Adipocyte (in vitro differentiated cells): ENCODE measurements at regions not wholly inside any gene's neighbourhood (a gene's known extent, or its start where the extent isn't known, plus 50 kb on each side); places are given as distances from the start of the nearest gene placed in this dataset.
"Not testable (repeated sequence)": the region's sequence is repeated elsewhere in the genome, so short reads cannot be mapped to it uniquely, and the experiment has no call there.

Source experiments
- DNase-seq: peaks from one replicate; pipeline ENCODE4 v3.0.0-alpha.2; 2015; ENCODE audit warnings: low read depth
- H3K27me3 ChIP-seq: replicated peaks from 2 replicates; pipeline ENCODE4 v1.7.0; 2013; ENCODE audit warnings: mild to moderate bottlenecking, low read length, moderate library complexity; ENCODE audit not compliant: control insufficient read depth, insufficient read depth
- H3K36me3 ChIP-seq: 2 replicates; pipeline ENCODE4 v1.7.0; 2013; ENCODE audit warnings: low read length, mild to moderate bottlenecking, moderate library complexity; ENCODE audit not compliant: control insufficient read depth, insufficient read depth, severe bottlenecking
- H3K4me1 ChIP-seq: 2 replicates; pipeline ENCODE4 v1.7.0; 2013; ENCODE audit warnings: mild to moderate bottlenecking, low read length, moderate library complexity; ENCODE audit not compliant: control insufficient read depth, insufficient read depth
- H3K4me3 ChIP-seq: 2 replicates; pipeline ENCODE4 v1.7.0; 2013; ENCODE audit warnings: mild to moderate bottlenecking, low read length, moderate library complexity
- H3K9ac ChIP-seq: 2 replicates; pipeline ENCODE4 v1.7.0; 2013; ENCODE audit warnings: mild to moderate bottlenecking, low read length, moderate library complexity
- H3K9me3 ChIP-seq: 2 replicates; pipeline ENCODE4 v1.7.0; 2013; ENCODE audit warnings: mild to moderate bottlenecking, low read length, moderate library complexity; ENCODE audit not compliant: control insufficient read depth

DNA sequence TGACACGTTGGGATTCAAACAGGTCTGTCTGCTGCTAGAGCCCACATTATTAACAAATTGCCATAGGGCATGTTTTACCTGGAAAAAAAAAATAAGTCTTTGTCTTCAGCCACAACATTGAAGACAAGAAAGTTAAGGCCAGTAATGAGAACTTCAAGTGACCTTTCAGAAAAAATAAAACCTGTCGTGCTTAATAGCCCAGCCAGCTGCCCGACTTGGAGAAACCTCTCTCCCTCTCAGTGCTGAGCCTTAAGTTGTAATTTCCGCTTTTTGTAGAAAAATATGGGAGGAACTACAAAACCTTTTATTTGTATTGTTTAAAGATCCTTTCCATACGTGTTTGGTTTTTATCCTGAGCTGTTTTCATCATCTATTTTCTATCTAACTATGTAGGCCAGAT is 454.3 kb upstream of the SLITRK6 start:
- not testable (repeated sequence) for H3K9ac ChIP-seq

DNA sequence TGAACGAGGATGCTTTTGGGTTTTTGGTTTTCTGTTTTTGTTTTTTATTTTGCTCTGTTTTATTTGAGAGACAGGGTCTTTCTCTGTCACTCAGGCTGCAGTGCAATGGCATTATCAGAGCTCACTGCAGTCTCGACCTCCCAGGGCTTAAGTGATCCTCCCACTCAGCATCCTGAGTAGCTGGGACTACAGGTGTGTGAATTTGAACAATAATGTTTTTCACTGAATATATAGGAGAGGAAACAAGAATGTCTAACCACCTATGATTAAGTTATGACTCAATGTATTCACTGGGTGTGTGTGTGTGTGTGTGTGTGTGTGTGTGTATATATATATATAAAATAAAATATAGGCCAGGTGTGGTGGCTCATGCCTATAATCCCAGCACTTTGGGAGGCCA is 456.6 kb upstream of the SLITRK6 start:
- not testable (repeated sequence) for H3K4me1 ChIP-seq, H3K4me3 ChIP-seq, H3K9me3 ChIP-seq, H3K27me3 ChIP-seq, H3K36me3 ChIP-seq, H3K9ac ChIP-seq, DNase-seq

More for the DNA sequence above, 454.3 kb upstream of the SLITRK6 start:
- H3K27me3 ChIP-seq, H3K9me3 ChIP-seq, H3K4me1 ChIP-seq, H3K36me3 ChIP-seq, H3K4me3 ChIP-seq, DNase-seq: not testable (repeated sequence)

DNA sequence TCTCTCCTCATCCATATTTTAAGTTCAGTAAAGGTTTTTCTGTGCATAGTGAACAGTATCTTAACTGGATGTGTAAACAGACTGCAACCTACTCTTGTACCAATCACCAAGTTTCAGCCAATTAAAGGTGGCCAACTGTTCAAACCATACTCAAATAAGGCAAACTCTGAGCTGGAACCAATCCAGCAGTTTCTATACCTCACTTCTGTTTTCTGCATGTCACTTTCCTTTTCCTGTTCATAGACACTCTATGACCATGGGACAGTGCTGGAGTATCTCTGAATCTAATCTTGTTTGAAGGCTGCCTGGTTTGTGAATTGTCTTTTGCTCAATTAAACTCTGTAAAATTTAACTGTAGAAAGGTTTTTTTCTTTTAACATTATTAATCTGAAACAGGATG is 470.3 kb upstream of the SLITRK6 start:
- H3K9ac ChIP-seq, result no peak overlapping the region
- no peaks in the 10 kb centered on the region for H3K9me3 ChIP-seq
- H3K27me3 ChIP-seq, result no peaks in the 10 kb centered on the region
- no peak overlapping the region for H3K4me3 ChIP-seq
- H3K4me1 ChIP-seq, result no peaks in the 10 kb centered on the region
- no peak for DNase-seq
- no peaks in the 10 kb centered on the region for H3K36me3 ChIP-seq

DNA sequence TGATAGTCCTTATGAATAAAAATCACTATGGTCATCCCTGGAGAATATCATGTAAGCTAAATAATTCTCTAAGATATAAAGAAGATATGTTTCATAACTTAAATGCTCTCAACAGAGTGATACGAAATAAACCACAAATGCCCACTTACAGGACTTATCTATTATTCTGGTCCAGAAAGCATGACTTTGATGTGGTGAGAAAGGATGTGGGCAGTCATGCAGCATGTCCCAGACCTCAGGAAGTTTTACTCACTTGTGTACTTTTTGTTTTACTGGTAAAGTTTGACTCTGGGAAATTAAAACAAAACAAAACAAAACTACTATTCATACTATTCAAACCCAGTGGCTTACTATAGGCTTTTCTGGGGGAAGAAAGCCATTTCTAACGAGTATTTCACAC is 483.2 kb upstream of the SLITRK6 start:
- Histone ChIP-seq H3K9ac (no peak overlapping the region), H3K36me3 (no peaks in the 10 kb centered on the region), H3K9me3 (no peaks in the 10 kb centered on the region), H3K4me3 (no peak overlapping the region), H3K27me3 (no peaks in the 10 kb centered on the region), H3K4me1 (no peaks in the 10 kb centered on the region)
- no peak for DNase-seq

DNA sequence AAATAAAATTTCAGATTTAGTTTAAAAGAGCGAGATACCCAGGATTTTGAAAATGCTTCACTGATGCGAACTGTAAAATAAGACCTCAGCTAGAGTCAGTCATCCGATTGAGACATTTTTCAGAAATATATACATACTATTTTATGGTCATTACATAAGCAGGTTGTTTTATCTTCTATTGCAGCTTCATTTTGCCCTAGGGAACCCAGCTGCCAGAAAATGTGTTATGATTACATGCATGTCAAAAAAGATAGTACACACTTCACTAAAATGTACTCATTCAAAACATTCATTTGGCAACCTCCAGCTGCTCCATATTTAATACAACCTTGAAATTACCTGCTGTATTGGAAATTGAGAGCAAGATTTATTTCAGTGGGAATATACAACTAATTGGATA is 483.8 kb upstream of the SLITRK6 start:
- Histone ChIP-seq H3K4me3 (no peak overlapping the region), H3K9ac (no peak overlapping the region), H3K9me3 (no peaks in the 10 kb centered on the region), H3K27me3 (no peaks in the 10 kb centered on the region), H3K36me3 (no peaks in the 10 kb centered on the region), H3K4me1 (no peaks in the 10 kb centered on the region)
- no peak for DNase-seq

DNA sequence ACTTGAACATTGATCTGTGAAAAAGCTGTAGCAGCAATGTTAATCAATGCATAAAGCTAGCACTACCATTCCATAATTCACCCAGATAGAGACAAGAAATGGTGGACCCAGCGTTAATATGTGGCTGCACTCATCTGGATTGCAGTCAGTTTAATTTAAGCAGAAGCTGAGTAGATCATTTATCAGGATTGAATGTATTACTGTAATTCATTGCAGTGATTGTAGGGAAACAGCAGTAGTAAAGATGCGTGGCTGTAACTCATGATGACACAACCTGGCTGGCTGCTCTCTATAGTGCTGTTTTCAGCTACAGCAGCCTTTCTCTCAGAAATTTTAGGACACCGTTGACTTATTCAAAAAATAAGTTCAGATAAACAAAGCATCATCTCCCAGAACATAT is 499.5 kb upstream of the SLITRK6 start:
- no peaks in the 10 kb centered on the region for H3K36me3 ChIP-seq
- DNase-seq, result no peak
- no peak overlapping the region for H3K9ac ChIP-seq
- no peaks in the 10 kb centered on the region for H3K9me3 ChIP-seq
- H3K4me1 ChIP-seq, result peaks cover 6% of the 10 kb centered on the region
- H3K4me3 ChIP-seq, result no peak overlapping the region
- H3K27me3 ChIP-seq, result no peaks in the 10 kb centered on the region

DNA sequence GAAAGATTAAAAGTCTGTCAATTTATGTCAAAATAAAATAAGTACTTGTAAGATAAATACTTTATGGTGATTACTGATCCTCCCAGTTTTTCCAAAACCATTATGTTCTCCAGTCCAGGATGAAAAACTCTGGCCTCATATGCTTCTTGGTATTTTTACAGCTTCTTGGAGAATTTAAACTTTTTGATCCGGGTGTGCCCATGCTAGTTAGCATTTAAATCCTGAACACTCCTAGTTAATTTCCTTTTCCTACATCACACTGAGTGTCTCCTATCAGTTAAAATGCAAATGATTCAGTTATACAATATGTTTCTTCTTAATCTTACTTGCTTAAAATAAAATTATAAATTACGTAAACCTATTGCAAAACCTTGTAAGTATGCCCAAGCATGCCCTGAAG is 499.9 kb upstream of the SLITRK6 start:
- H3K9me3 ChIP-seq, result no peaks in the 10 kb centered on the region
- no peaks in the 10 kb centered on the region for H3K36me3 ChIP-seq
- no peaks in the 10 kb centered on the region for H3K27me3 ChIP-seq
- no peak overlapping the region for H3K9ac ChIP-seq
- no peak for DNase-seq
- H3K4me3 ChIP-seq, result no peak overlapping the region
- H3K4me1 ChIP-seq, result peaks cover 6% of the 10 kb centered on the region

DNA sequence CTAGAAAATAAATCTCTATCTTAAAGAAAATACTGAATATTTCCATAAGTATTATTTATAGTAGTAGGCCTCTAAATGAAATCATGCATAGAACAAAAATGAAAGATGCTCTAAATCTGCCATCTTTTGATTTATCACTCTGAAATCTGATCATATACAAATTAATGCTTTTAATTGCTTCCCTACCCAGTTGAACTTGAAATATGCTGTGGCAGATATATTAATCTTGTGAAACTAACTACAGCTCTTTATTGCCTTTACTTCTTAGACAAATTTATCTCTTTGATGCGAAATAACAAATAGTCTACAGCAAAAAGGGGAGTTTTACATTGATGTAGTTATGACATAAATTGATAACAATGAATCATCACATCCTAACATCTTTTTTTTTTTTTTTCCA is 510.7 kb upstream of the SLITRK6 start:
- Histone ChIP-seq H3K9me3 (no peaks in the 10 kb centered on the region), H3K36me3 (no peaks in the 10 kb centered on the region), H3K9ac (no peak overlapping the region), H3K4me1 (no peaks in the 10 kb centered on the region), H3K4me3 (no peak overlapping the region), H3K27me3 (no peaks in the 10 kb centered on the region)
- no peak for DNase-seq

DNA sequence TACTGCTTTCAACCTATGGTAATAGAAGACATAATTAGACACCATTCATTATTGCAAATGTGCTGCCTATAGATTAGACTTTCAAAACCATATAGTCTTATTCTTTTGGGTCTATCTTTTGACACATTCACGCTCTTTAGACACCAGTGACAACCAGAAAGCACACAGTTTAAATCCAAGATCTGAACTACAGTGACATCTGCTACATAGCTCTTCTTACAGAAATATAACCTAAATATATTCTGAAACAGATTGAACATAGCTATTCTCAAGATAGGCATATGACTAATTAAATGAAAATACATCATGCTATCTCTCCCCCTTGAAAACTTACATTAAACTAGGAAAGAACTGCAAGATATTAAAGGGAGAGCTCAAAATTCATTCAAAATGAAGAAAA is 514.2 kb upstream of the SLITRK6 start:
- Histone ChIP-seq H3K4me3 (no peak overlapping the region), H3K36me3 (no peaks in the 10 kb centered on the region), H3K4me1 (no peaks in the 10 kb centered on the region), H3K9ac (no peak overlapping the region), H3K9me3 (no peaks in the 10 kb centered on the region), H3K27me3 (no peaks in the 10 kb centered on the region)
- DNase-seq, result no peak

DNA sequence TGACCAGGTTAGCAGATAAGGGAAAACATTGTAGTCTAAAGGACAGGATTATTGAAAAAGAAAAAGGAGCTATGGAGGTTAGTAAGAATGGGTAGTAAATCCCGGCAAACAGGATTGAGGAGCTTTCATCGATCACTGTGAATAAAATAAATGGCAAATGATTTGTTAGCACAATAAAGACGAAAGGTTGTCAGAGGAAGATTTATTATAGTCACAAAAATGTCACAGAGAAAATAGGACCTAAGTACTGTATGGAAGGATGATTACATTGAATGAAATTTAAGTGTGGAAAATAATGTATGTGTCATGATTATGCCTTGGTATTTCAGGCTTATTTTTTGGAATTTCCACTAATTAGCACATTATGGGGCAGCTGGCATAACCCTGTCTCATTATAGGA is 519.2 kb upstream of the SLITRK6 start:
- Histone ChIP-seq H3K9ac (no peak overlapping the region), H3K36me3 (no peaks in the 10 kb centered on the region), H3K4me3 (no peak overlapping the region), H3K27me3 (no peaks in the 10 kb centered on the region), H3K4me1 (no peaks in the 10 kb centered on the region), H3K9me3 (no peaks in the 10 kb centered on the region)
- DNase-seq, result no peak

DNA sequence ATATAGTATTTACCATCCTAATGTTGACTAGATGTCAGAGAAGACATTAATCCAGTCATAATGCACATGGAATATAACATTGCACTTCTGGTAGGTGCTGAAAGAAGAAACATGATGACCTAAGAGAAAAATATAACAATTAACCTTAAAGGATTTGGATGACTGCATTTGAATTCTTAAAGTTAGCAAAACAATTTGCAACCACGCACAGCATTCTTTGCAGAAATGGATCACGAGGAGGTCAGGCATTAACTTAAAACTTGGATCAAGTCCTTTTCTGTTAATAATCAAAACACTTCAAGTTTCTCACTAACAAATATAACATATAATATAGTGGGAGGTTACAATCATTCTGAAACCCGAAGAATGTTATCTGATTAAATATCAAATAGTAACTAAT is 525.0 kb upstream of the SLITRK6 start:
- DNase-seq, result no peak
- Histone ChIP-seq H3K4me3 (no peak overlapping the region), H3K27me3 (no peaks in the 10 kb centered on the region), H3K4me1 (no peaks in the 10 kb centered on the region), H3K9me3 (no peaks in the 10 kb centered on the region), H3K36me3 (no peaks in the 10 kb centered on the region), H3K9ac (no peak overlapping the region)

DNA sequence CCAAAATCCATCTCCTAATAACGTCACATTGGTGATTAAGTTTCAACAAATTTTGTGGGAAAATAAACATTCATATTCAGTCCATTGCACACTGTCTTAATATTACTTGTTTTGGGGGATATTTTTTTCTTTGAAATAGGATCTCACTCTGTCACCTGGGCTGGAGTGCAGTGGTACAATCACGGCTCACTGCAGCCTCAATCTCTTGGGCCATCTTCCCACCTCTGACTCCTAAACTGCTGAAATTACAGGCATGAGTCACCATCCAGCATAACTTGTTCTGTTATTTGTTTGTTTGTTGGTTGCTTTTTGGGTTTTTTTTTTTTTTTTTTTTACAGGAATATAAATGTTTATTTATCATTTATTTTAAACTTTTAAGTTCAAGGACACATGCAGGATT is 556.1 kb upstream of the SLITRK6 start:
- Histone ChIP-seq H3K9me3 (no peaks in the 10 kb centered on the region), H3K27me3 (no peaks in the 10 kb centered on the region), H3K9ac (no peak overlapping the region), H3K4me1 (no peaks in the 10 kb centered on the region), H3K4me3 (no peak overlapping the region), H3K36me3 (no peaks in the 10 kb centered on the region)
- DNase-seq, result no peak
